OCI-M1 (cell line): ENCODE measurements at regions not wholly inside any gene's neighbourhood (a gene's known extent, or its start where the extent isn't known, plus 50 kb on each side); places are given as distances from the start of the nearest gene placed in this dataset.
"Not testable (repeated sequence)": the region's sequence is repeated elsewhere in the genome, so short reads cannot be mapped to it uniquely, and the experiment has no call there.

ENCODE experiments used
- DNase-seq: peaks from one replicate; lab custom pipeline; 2025; lab: John Stamatoyannopoulos, UW

DNA sequence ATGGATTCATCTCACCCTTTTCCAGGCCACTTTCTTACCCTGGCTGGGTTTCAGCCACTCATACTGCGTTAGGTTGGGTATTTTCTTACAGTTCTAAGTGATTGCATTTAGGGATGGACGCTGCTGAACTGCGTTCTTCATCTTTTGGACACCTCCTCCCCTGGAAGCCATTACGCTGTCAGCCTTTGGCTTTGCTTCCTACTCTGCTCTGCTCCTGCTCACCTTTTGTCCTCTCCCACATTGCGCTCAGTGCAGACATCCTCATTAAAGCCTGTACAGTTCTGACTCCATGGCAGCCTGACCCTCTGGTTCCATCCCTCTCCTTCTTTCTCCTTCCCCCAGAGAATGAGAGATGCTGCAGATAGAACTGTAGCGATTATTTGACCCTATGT, 108.9 kb downstream of the SRGAP2 start:
- not testable (repeated sequence) for DNase-seq

DNA sequence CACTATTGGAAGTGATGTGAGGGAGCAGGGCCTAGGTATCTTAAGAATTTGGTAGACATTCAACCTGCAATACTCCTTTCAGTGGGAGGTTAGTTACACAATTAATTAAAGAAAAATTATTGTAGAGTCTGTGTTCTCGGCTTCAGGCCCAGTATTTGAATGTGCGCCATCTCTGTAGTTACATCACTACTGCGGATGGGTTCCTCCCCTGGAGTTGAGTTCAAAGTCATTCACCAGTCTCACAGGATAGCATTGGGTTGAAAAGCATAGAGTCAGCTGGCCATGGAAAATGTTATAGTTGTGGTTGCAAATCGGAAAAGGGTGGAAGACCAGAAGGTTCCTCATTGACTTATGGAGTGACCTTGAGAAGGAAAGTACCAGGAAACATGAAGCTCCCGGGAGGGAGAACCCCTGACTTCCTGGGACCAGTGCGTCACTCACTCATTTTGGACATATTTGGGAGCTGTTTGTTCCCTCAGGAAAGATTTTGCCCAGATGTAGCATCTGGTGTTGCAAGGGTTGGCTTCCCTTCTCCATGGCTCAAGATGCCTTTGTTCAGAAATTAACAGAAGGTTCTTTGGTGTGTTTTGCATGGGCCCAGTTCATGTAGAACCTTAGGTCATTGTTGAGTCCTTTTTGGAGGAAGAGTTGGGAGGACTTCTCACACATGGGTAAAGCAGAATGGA, 111.8 kb downstream of the SRGAP2 start:
- not testable (repeated sequence) for DNase-seq

GRCh38 chr1:206316901-206317300, 113.6 kb downstream of the SRGAP2 start:
- not testable (repeated sequence) for DNase-seq

- not testable (repeated sequence) for DNase-seq
These were observed 114.7 kb downstream of the SRGAP2 start for GRCh38 chr1:206317878-206318514.

GRCh38 chr1:206320227-206320626, 116.9 kb downstream of the SRGAP2 start:
- DNase-seq: not testable (repeated sequence)

DNA sequence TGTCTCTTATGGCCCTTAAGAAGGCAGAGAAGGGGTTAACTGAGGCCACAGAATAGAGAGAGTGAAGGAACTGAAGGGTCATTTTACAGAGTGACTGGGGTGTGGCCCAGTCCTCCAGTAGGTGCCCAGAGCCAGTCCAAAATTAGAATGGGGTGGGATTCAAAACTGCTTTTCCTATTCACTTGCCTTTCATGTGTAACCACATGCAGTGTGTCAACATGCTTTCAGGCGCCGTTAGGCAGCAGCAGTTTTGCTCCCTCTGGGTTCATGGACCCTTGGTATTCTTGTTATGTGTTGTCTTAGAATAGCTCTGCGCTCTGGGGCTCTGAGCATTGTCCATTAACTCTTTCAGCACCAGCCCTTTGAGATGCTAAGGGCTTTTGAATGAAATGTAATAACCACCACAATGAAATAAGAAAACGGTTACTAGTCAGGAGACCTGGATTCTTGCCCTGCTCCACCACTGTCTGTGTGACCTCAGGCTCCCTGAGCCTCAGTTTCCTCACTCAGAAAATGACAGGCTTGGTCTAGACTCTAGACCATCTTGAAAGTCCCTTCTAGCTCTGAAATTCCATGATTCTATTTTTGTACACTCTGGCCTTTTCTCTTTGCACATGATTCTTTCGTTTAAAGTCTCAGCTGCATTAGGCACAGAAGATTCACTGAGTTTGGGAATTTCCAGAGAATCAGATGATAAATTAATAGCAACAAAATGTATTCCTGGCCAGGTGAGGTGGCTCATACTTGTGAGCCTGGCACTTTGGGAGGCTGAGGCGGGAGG, 123.0 kb downstream of the SRGAP2 start:
- DNase-seq: not testable (repeated sequence)

GRCh38 chr1:206331597-206331996, 128.3 kb downstream of the SRGAP2 start:
- not testable (repeated sequence) for DNase-seq

GRCh38 chr1:206333316-206333715, 130.0 kb downstream of the SRGAP2 start:
- not testable (repeated sequence) for DNase-seq

DNA sequence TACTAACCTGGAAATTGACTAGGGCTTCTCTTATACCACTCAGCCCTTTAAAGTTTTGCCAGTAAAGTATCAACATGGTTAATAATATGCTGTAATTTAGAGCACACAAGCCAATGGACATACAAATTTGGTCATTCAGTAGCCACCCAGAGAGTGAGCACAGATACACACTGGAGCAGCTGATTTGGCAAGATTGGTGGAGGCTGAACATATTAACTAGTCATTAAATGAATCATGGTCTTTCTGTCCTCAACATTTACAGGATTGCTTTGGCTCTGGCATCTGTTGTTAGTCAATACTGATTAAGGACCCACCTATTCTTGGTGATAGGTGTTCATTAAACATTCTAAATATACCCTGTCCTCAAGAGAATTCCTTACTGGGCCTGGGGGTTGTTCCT, 130.6 kb downstream of the SRGAP2 start:
- not testable (repeated sequence) for DNase-seq

DNA sequence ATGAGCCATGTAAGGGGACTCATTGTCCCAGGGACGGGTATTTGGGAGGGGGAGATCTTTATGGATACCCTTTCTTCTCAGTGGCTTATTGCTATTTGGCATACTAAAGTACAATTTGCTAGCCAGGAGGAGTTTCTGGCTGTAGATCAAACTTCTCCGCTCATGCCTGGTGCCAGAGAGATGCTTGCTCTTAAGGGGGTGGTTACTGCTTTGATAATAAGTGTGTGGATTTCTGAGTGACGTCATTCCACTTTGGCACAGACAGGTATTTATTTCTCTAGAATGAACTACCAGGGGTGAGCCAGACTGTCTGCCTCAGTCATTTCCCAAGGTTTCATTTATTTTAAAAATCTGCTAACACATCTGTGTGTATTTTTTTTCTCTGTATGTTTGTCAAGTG, 131.1 kb downstream of the SRGAP2 start:
- DNase-seq: not testable (repeated sequence)

- not testable (repeated sequence) for DNase-seq
These were observed 131.8 kb downstream of the SRGAP2 start for GRCh38 chr1:206335162-206335561.

GRCh38 chr1:206335875-206336846, 132.8 kb downstream of the SRGAP2 start:
- DNase-seq: not testable (repeated sequence)

GRCh38 chr1:206337024-206337423, 133.3 kb upstream of the IKBKE start:
- DNase-seq: not testable (repeated sequence)

- DNase-seq: not testable (repeated sequence)
These were observed 119.6 kb upstream of the IKBKE start for GRCh38 chr1:206350493-206351275.

- DNase-seq: not testable (repeated sequence)
These were observed 118.8 kb upstream of the IKBKE start for GRCh38 chr1:206351276-206352052.

- not testable (repeated sequence) for DNase-seq
These were observed 114.0 kb upstream of the IKBKE start for GRCh38 chr1:206356310-206356709.

GRCh38 chr1:206357962-206358361, 112.3 kb upstream of the IKBKE start:
- not testable (repeated sequence) for DNase-seq

DNA sequence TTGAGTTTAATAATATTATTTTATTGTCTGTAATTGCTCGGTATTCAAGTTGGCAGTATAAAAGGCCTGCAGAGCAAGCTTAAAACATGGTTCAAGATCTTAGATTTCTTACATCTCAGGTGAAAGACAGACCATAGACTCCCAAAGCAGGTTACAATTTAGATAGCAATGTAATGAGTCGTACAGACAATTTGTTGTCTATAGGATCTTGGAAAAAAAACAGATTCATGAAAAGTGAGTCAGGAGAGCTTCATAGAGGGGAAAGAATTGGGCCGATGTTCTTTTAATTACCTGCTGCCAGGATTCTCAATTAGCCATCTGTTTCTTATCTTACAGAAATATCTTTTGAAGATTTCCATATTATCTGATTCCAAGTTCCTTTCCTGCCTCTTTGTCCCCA, 111.5 kb upstream of the IKBKE start:
- DNase-seq: not testable (repeated sequence)

- DNase-seq: not testable (repeated sequence)
These were observed 110.9 kb upstream of the IKBKE start for GRCh38 chr1:206359377-206359776.
